GM20431 (cell line): ENCODE measurements at regions not wholly inside any gene's neighbourhood (a gene's known extent, or its start where the extent isn't known, plus 50 kb on each side); places are given as distances from the start of the nearest gene placed in this dataset.

Experiments
- in situ Hi-C: fragments of 300-500 bp; cut with MseI, MboI; formaldehyde crosslinking; loops from one replicate; pipeline ENCODE4 v1.15.0; 2020; ENCODE audit warnings: low sequenced_read_pairs; ENCODE audit not compliant: unreplicated experiment

- in situ Hi-C loops: no loop called here
Observed at GRCh38 chr1:30639881-30640452, 83.4 kb downstream of the MATN1 start.

GRCh38 chr1:30638811-30639210 is 84.6 kb downstream of the MATN1 start:
- in situ Hi-C loops: no loop called here

- in situ Hi-C loops: no loop called here
Observed at GRCh38 chr1:30638086-30638485, 85.3 kb downstream of the MATN1 start.

GRCh38 chr1:30637183-30637980 is 86.0 kb downstream of the MATN1 start:
- in situ Hi-C loops: no loop called here

- in situ Hi-C loops: no loop called here
Observed at GRCh38 chr1:30636621-30637020, 86.8 kb downstream of the MATN1 start.

GRCh38 chr1:30635391-30635975 is 87.9 kb downstream of the MATN1 start:
- in situ Hi-C loops: no loop called here

- in situ Hi-C loops: no loop called here
Observed at GRCh38 chr1:30634507-30634906, 88.9 kb downstream of the MATN1 start.

- in situ Hi-C loops: no loop called here
Observed at GRCh38 chr1:30633294-30633693, 90.1 kb downstream of the MATN1 start.

- in situ Hi-C loops: no loop called here
Observed at GRCh38 chr1:30632481-30632880, 90.9 kb downstream of the MATN1 start.

- in situ Hi-C loops: no loop called here
Observed at GRCh38 chr1:30631700-30632099, 91.7 kb downstream of the MATN1 start.

- in situ Hi-C loops: no loop called here
Observed at GRCh38 chr1:30629501-30629900, 93.9 kb downstream of the MATN1 start.

GRCh38 chr1:30627994-30628393 is 95.4 kb downstream of the MATN1 start:
- in situ Hi-C loops: no loop called here

GRCh38 chr1:30627206-30627605 is 96.2 kb downstream of the MATN1 start:
- in situ Hi-C loops: no loop called here

GRCh38 chr1:30623431-30623830 is 100.0 kb downstream of the MATN1 start:
- in situ Hi-C loops: no loop called here

- in situ Hi-C loops: no loop called here
Observed at GRCh38 chr1:30619619-30620018, 103.8 kb downstream of the MATN1 start.

GRCh38 chr1:30618335-30618747 is 105.0 kb downstream of the MATN1 start:
- in situ Hi-C loops: no loop called here

GRCh38 chr1:30616759-30617158 is 106.6 kb downstream of the MATN1 start:
- in situ Hi-C loops: no loop called here

GRCh38 chr1:30615816-30616590 is 107.4 kb downstream of the MATN1 start:
- in situ Hi-C loops: no loop called here

- in situ Hi-C loops: no loop called here
Observed at GRCh38 chr1:30615076-30615795, 108.1 kb downstream of the MATN1 start.

- in situ Hi-C loops: no loop called here
Observed at GRCh38 chr1:30613188-30613587, 110.2 kb downstream of the MATN1 start.
